ENCODE measurements at regions not wholly inside any gene's neighbourhood (a gene's known extent, or its start where the extent isn't known, plus 50 kb on each side); places are given as distances from the start of the nearest gene placed in this dataset.
A peak's percentile ranks its signal among the peaks of the same experiment; 100 is the strongest.
"Not testable (repeated sequence)": the region's sequence is repeated elsewhere in the genome, so short reads cannot be mapped to it uniquely, and the experiment has no call there.

- DNase-seq, result peak; percentile 33
Measured at GRCh38 chr12:67457778-67458665, 188.9 kb downstream of the CAND1 start.

- no peak for DNase-seq
Measured at GRCh38 chr12:67459173-67459572, 189.4 kb upstream of the DYRK2 start.

GRCh38 chr12:67459578-67459977 is 189.0 kb upstream of the DYRK2 start:
- no peak for DNase-seq

- DNase-seq, result no peak
Measured at GRCh38 chr12:67460388-67460787, 188.2 kb upstream of the DYRK2 start.

GRCh38 chr12:67468549-67469245 is 179.8 kb upstream of the DYRK2 start:
- no peak for DNase-seq

GRCh38 chr12:67469666-67470065 is 178.9 kb upstream of the DYRK2 start:
- DNase-seq, result peak; percentile 73

- no peak for DNase-seq
Measured at GRCh38 chr12:67471810-67472209, 176.7 kb upstream of the DYRK2 start.

- no peak for DNase-seq
Measured at GRCh38 chr12:67472539-67472938, 176.0 kb upstream of the DYRK2 start.

- DNase-seq, result no peak
Measured at GRCh38 chr12:67474934-67475620, 173.5 kb upstream of the DYRK2 start.

- no peak for DNase-seq
Measured at GRCh38 chr12:67475725-67476124, 172.8 kb upstream of the DYRK2 start.

- DNase-seq, result no peak
Measured at GRCh38 chr12:67477681-67478265, 170.8 kb upstream of the DYRK2 start.

- peak; percentile 98 for DNase-seq
Measured at GRCh38 chr12:67482751-67483661, 165.5 kb upstream of the DYRK2 start.

- DNase-seq, result peak; percentile 81
Measured at GRCh38 chr12:67483871-67484554, 164.5 kb upstream of the DYRK2 start.

- DNase-seq, result peak; percentile 89
Measured at GRCh38 chr12:67484791-67485480, 163.6 kb upstream of the DYRK2 start.

- DNase-seq, result no peak
Measured at GRCh38 chr12:67486671-67487070, 161.9 kb upstream of the DYRK2 start.

- DNase-seq, result not testable (repeated sequence)
Measured at GRCh38 chr12:67488349-67488748, 160.2 kb upstream of the DYRK2 start.

GRCh38 chr12:67489007-67489406 is 159.5 kb upstream of the DYRK2 start:
- no peak for DNase-seq

GRCh38 chr12:67496581-67496980 is 152.0 kb upstream of the DYRK2 start:
- DNase-seq, result no peak

- DNase-seq, result no peak
Measured at GRCh38 chr12:67498991-67499390, 149.6 kb upstream of the DYRK2 start.

GRCh38 chr12:67501362-67501761 is 147.2 kb upstream of the DYRK2 start:
- no peak for DNase-seq

GRCh38 chr12:67504026-67504425 is 144.5 kb upstream of the DYRK2 start:
- DNase-seq, result no peak
